ENCODE measurements at regions not wholly inside any gene's neighbourhood (a gene's known extent, or its start where the extent isn't known, plus 50 kb on each side); places are given as distances from the start of the nearest gene placed in this dataset.

GRCh38 chr5:97840643-97841042 is 657.6 kb upstream of the RIOK2 start:
- H3K4me1 Mint-ChIP-seq, result peaks cover 4% of the 10 kb centered on the region
- H3K27me3 Mint-ChIP-seq (ENCODE audit: low read depth), result no peaks in the 10 kb centered on the region
- DNase-seq (ENCODE audit: low spot score) (no peak), ATAC-seq (no peak)
- no peak overlapping the region for H3K4me3 Mint-ChIP-seq
- H3K9me3 Mint-ChIP-seq, result no peaks in the 10 kb centered on the region
- CTCF ChIA-PET, result no interaction called here
- H3K27ac Mint-ChIP-seq, result no peak overlapping the region
- POLR2A ChIA-PET, result no interaction called here
- TF ChIP-seq FOXP1 (CRISPR knock-in tag; IDR thresholded peaks at IDR 0.05; ENCODE audit: borderline replicate concordance) (no peak), ZNF317 (CRISPR knock-in tag; IDR thresholded peaks at IDR 0.05; ENCODE audit: borderline replicate concordance, low read depth) (peak; percentile 66)
- H3K36me3 Mint-ChIP-seq, result no peaks in the 10 kb centered on the region

DNA sequence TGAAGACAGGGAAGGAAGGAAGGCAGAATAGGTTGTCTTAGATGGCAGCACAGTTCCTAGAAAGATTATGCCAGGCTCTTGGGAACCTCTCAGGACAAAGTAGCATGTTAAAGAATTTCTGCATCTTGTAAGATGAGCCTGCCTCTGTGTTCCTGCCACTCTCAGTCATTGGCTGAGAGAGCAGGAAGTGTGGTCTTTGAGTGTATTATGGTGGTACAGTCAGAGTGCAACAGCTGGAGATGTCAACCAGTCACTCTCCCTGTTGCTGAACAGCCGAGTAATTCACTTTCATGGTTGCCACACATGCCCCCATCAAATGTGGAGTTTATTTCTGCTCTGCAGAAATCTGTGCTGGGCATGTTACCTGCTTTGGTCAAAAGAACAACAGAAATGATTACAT is 659.6 kb upstream of the RIOK2 start:
- no peaks in the 10 kb centered on the region for H3K36me3 Mint-ChIP-seq
- H3K9me3 Mint-ChIP-seq, result no peaks in the 10 kb centered on the region
- ATAC-seq (no peak), DNase-seq (ENCODE audit: low spot score) (no peak)
- peaks cover 4% of the 10 kb centered on the region for H3K4me1 Mint-ChIP-seq
- no peaks in the 10 kb centered on the region for H3K27me3 Mint-ChIP-seq (ENCODE audit: low read depth)
- ChIA-PET CTCF (no interaction called here), POLR2A (no interaction called here)
- TF ChIP-seq GTF2I (CRISPR knock-in tag; conservative IDR thresholded peaks at IDR 0.05) (no peak), NFATC4 (CRISPR knock-in tag; IDR thresholded peaks at IDR 0.05) (no peak), SMAD4 (CRISPR knock-in tag; IDR thresholded peaks at IDR 0.05) (no peak), TEAD4 (CRISPR knock-in tag; IDR thresholded peaks at IDR 0.05) (no peak), MYBL2 (CRISPR knock-in tag; IDR thresholded peaks at IDR 0.05) (no peak), ZNF281 (CRISPR knock-in tag; IDR thresholded peaks at IDR 0.05) (no peak), CTCF (IDR thresholded peaks at IDR 0.05) (no peak), FOXP1 (CRISPR knock-in tag; IDR thresholded peaks at IDR 0.05; ENCODE audit: borderline replicate concordance) (no peak)
- TF ChIP-seq, protein P1, sequence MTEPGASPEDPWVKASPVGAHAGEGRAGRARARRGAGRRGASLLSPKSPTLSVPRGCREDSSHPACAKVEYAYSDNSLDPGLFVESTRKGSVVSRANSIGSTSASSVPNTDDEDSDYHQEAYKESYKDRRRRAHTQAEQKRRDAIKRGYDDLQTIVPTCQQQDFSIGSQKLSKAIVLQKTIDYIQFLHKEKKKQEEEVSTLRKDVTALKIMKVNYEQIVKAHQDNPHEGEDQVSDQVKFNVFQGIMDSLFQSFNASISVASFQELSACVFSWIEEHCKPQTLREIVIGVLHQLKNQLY (CRISPR knock-in tag; IDR thresholded peaks at IDR 0.05), result no peak
- no peak overlapping the region for H3K4me3 Mint-ChIP-seq
- no peak overlapping the region for H3K27ac Mint-ChIP-seq

DNA sequence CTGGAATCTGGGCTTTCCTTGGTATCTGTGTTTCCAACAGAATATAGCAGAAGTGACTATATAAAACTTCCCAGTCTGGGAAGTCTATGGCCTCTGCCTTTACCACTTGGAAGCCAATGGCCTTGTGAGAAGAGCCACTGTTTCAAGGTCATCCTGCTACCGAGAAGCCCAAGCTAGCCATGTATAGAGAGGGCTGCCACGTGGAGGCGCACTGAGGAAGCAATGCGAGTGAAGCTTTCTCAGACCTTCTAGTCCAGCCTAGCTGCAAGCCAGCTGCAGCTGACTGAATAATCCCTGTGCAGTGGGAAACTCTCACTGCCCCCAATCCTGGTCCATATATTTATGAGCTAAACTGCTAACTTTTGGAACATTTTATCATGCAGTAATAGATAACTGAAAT is 661.8 kb upstream of the RIOK2 start:
- H3K9me3 Mint-ChIP-seq, result no peaks in the 10 kb centered on the region
- DNase-seq (ENCODE audit: low spot score) (peak; percentile 57), ATAC-seq (peak; percentile 87)
- ChIA-PET POLR2A (no interaction called here), CTCF (interaction anchor here (1.0 kb wide), 1 partner anchor 423 kb away, joined by 3 read pairs; no protein-coding TSS in a partner anchor)
- TF ChIP-seq ZNF219 (CRISPR knock-in tag; IDR thresholded peaks at IDR 0.05; ENCODE audit: borderline replicate concordance), result no peak
- TF ChIP-seq GTF2I (CRISPR knock-in tag; conservative IDR thresholded peaks at IDR 0.05), result no peak
- no peak for TF ChIP-seq ATF6 (CRISPR knock-in tag; IDR thresholded peaks at IDR 0.05)
- peak; percentile 54; the same call in 1 of the 2 replicates for TF ChIP-seq ESRRA (CRISPR knock-in tag; IDR thresholded peaks at IDR 0.05; ENCODE audit: borderline replicate concordance)
- TF ChIP-seq MXD4 (CRISPR knock-in tag; IDR thresholded peaks at IDR 0.05; ENCODE audit: borderline replicate concordance), result no peak
- H3K4me3 Mint-ChIP-seq, result no peak overlapping the region
- no peaks in the 10 kb centered on the region for H3K27me3 Mint-ChIP-seq (ENCODE audit: low read depth)
- no peaks in the 10 kb centered on the region for H3K36me3 Mint-ChIP-seq
- H3K4me1 Mint-ChIP-seq, result peaks cover 4% of the 10 kb centered on the region
- H3K27ac Mint-ChIP-seq, result no peak overlapping the region

All from WTC11 (cell line).